Adrenal gland (tissue), 9 donors: ENCODE measurements at regions not wholly inside any gene's neighbourhood (a gene's known extent, or its start where the extent isn't known, plus 50 kb on each side); places are given as distances from the start of the nearest gene placed in this dataset.

ENCODE experiments used
- DNase-seq, 7 donors: peaks; one replicate each; pipeline ENCODE4 v3.0.0-alpha.2; 2019 to 2020
- H3K27ac ChIP-seq, 5 donors: fragments of 200-600 bp; sonication (generic) in 4 of 5; 1 replicate in 3 of 5; 2 replicates in 2 of 5; pipeline versions ENCODE4 v1.5.1 to v1.8.0; 2016 to 2020; ENCODE audit warnings: mild to moderate bottlenecking in 1 of 5
- H3K27me3 ChIP-seq: fragments of 200-600 bp; 2 replicates; pipeline ENCODE4 v1.8.0; 2021
- H3K36me3 ChIP-seq, 2 donors: fragments of 200-600 bp; replicated peaks in 1 of 2; 1 replicate in 1 of 2; 2 replicates in 1 of 2; pipeline versions ENCODE4 v1.5.1 to v1.8.0; 2018 to 2022
- H3K4me1 ChIP-seq, 2 donors: fragments of 200-600 bp; replicated peaks in 1 of 2; 1 replicate in 1 of 2; 2 replicates in 1 of 2; pipeline versions ENCODE4 v1.5.1 to v1.8.0; 2018 to 2021
- H3K4me3 ChIP-seq, 4 donors: fragments of 200-600 bp; sonication (generic) in 3 of 4; one replicate each; pipeline ENCODE4 v1.5.1; 2016 to 2018
- H3K9me3 ChIP-seq, 3 donors: fragments of 200-600 bp; sonication (generic) in 1 of 3; replicated peaks in 1 of 3; 1 replicate in 2 of 3; 2 replicates in 1 of 3; pipeline versions ENCODE4 v1.5.1 to v1.8.0; 2016 to 2021
- POLR2A ChIP-seq, 2 donors: fragments of 450-650 bp; IDR thresholded peaks; one replicate each; pipeline ENCODE4 v1.6.1; 2017; ENCODE audit warnings: antibody characterized with exemption in 2 of 2, mild to moderate bottlenecking in 2 of 2, moderate library complexity in 1 of 2
- WGBS, 4 donors: extraction: QIAGEN DNeasy Blood & Tissue Kit in 2 of 4; methylation state at CpG; one replicate each; pipeline versions ENCODE4 v1.1.5 to v1.1.7; 2013 to 2017; 5-methylcytosine and 5-hydroxymethylcytosine counted together
- intact Hi-C, 2 donors: fragments of 100-400 bp; cut with DNase I; formaldehyde crosslinking; loops; one replicate each; pipeline versions ENCODE4 v1.14.1 to v1.15.0; 2022 to 2023
- TF ChIP-seq, protein P1 (sequence below), 6 experiments: fragments of 450-650 bp in 4 of 6; fragments of 200-600 bp in 2 of 6; sonication (generic) in 1 of 6; IDR thresholded peaks; 1 replicate in 5 of 6; 2 replicates in 1 of 6; pipeline versions ENCODE4 v1.5.1 to v1.8.0; 2016 to 2021; ENCODE audit warnings: antibody characterized with exemption in 6 of 6, mild to moderate bottlenecking in 2 of 6, moderate library complexity in 1 of 6
- donor health status: healthy with polysubstance abuse.
- donor health status: Bipolar disorder and iron deficiency.
- donor health status: DM: yes; HTN: yes; CAD: no.
- donor health status: DM: no; HTN: no; CAD: no.
- donor health status: DM: no; HTN: no; CAD: no.

- TF ChIP-seq, protein P1, sequence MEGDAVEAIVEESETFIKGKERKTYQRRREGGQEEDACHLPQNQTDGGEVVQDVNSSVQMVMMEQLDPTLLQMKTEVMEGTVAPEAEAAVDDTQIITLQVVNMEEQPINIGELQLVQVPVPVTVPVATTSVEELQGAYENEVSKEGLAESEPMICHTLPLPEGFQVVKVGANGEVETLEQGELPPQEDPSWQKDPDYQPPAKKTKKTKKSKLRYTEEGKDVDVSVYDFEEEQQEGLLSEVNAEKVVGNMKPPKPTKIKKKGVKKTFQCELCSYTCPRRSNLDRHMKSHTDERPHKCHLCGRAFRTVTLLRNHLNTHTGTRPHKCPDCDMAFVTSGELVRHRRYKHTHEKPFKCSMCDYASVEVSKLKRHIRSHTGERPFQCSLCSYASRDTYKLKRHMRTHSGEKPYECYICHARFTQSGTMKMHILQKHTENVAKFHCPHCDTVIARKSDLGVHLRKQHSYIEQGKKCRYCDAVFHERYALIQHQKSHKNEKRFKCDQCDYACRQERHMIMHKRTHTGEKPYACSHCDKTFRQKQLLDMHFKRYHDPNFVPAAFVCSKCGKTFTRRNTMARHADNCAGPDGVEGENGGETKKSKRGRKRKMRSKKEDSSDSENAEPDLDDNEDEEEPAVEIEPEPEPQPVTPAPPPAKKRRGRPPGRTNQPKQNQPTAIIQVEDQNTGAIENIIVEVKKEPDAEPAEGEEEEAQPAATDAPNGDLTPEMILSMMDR (IDR thresholded peaks at IDR 0.05) = no peak
- TF ChIP-seq POLR2A (IDR thresholded peaks at IDR 0.05) = no peak
- Histone ChIP-seq H3K27ac (peak overlapping the region in 1 of 5 donors; percentile 15), H3K27me3 (no peaks in the 10 kb centered on the region), H3K4me3 (no peak overlapping the region), H3K9me3 (no peaks in the 10 kb centered on the region), H3K36me3 (no peaks in the 10 kb centered on the region), H3K4me1 (peaks cover 0 to 25% of the 10 kb centered on the region in 2 donors)
- DNase-seq = no peak
- 89 to 91% (median 90%) methylated on average over 2 of the region's 2 CpGs for WGBS, 4 donors
- intact Hi-C loops = no loop called here
Observed at GRCh38 chr11:86150847-86151173, 81.9 kb upstream of the PICALM start.

- Histone ChIP-seq H3K27me3 (no peaks in the 10 kb centered on the region), H3K36me3 (no peaks in the 10 kb centered on the region), H3K4me1 (peaks cover 0 to 25% of the 10 kb centered on the region in 2 donors), H3K4me3 (no peak overlapping the region), H3K9me3 (no peaks in the 10 kb centered on the region), H3K27ac (no peak overlapping the region)
- TF ChIP-seq POLR2A (IDR thresholded peaks at IDR 0.05) = no peak
- TF ChIP-seq, protein P1 (IDR thresholded peaks at IDR 0.05) = no peak
- WGBS, 4 donors = 66 to 83% (median 74%) methylated on average over 2 of the region's 2 CpGs
- intact Hi-C loops = no loop called here
- DNase-seq = no peak
Observed at GRCh38 chr11:86149792-86150191, 80.9 kb upstream of the PICALM start.

DNA sequence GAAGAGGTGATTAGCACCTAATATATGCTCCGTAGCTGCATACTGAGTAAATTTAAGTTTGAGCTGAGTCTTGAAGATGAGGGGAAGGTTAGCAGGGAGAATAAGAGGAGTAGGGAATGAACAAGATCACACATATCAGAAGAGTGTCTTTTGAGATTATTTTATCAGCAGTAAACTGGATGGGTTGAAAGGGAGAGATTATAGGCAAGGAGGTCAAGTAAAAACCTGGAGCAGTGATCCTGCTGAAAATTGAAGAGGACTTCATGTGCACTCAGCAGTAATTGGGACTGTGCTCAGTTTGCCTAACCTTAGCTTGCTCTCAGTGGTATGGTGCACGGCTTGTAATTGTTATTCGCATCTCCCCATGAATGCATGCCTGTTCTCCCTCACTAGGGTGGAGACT lies 79.5 kb upstream of the PICALM start:
- Histone ChIP-seq H3K27me3 (no peaks in the 10 kb centered on the region), H3K27ac (no peak overlapping the region), H3K36me3 (no peaks in the 10 kb centered on the region), H3K4me1 (peaks cover 0 to 25% of the 10 kb centered on the region in 2 donors), H3K9me3 (no peaks in the 10 kb centered on the region), H3K4me3 (no peak overlapping the region)
- intact Hi-C loops = no loop called here
- 90 to 96% (median 95%) methylated on average over 3 of the region's 3 CpGs for WGBS, 4 donors
- DNase-seq = no peak
- no peak for TF ChIP-seq POLR2A (IDR thresholded peaks at IDR 0.05)
- TF ChIP-seq, protein P1 (IDR thresholded peaks at IDR 0.05) = no peak

DNA sequence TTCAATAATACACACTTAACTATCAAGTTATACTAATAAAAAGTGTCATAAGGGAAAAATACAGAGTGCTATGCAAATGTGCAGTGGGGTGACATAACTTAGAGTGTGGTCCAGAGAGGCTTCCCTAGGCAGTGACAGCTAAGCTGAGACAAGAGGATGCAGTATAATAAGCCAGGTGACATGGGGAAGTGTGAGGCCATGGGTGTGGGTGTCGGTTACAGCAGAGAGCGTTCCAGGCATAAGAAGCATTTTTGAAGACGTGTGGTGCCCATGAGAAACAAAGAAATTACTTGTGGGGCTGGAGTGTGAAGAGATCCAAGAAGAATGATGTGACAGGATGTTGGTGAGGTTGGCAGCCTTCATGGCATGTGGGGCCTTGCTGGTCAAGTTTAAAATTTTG lies 78.1 kb upstream of the PICALM start:
- peaks cover 0 to 17% of the 10 kb centered on the region in 2 donors for H3K4me1 ChIP-seq
- TF ChIP-seq, protein P1 (IDR thresholded peaks at IDR 0.05) = no peak
- no peak for TF ChIP-seq POLR2A (IDR thresholded peaks at IDR 0.05)
- intact Hi-C loops = no loop called here
- DNase-seq = no peak
- no peaks in the 10 kb centered on the region for H3K27me3 ChIP-seq
- H3K36me3 ChIP-seq = no peaks in the 10 kb centered on the region
- no peak overlapping the region for H3K27ac ChIP-seq
- no peak overlapping the region for H3K4me3 ChIP-seq
- no peaks in the 10 kb centered on the region for H3K9me3 ChIP-seq
- WGBS, 4 donors = 85 to 95% (median 86%) methylated on average over 3 of the region's 3 CpGs
